ENCODE measurements at regions not wholly inside any gene's neighbourhood (a gene's known extent, or its start where the extent isn't known, plus 50 kb on each side); places are given as distances from the start of the nearest gene placed in this dataset.

DNA sequence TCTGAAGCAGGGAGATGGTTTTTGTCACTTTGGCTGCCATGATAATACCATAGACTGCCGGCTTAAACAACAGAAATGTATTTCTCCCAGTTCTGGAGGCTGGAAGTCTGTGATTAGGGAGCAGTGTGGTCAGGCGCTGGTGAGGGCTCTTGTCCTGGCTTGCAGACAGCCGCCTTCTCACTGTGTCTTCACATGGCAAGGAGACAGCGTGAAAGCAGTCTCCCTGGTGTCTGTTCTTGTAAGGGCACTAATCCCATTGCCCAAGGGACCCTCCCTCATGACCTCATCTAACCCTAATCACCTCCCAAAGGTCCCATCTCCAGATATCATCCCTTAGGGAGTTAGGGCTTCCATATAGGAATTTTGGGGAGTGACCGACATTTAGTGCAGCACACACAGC, 167.0 kb downstream of the ENGASE start:
- no peak for DNase-seq

DNA sequence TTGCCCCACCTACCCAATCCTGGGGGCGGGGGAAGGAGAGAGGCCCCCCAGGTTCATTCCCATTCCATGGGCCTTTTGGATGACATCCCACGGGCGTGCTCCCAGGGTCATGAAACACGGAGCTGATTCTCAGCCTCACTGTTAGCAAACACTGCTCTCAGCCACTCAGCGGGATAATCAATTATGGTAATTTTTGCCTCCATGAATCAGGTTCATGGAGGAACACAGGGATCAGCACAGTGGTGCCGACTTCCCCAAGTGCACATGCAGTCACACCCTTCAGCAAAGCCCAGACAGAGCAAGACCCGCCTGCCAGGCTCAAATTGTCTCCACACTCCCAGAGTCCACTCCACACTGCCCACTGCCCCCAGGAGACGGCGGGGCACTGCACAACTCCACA, 164.6 kb downstream of the ENGASE start:
- DNase-seq, result no peak

DNA sequence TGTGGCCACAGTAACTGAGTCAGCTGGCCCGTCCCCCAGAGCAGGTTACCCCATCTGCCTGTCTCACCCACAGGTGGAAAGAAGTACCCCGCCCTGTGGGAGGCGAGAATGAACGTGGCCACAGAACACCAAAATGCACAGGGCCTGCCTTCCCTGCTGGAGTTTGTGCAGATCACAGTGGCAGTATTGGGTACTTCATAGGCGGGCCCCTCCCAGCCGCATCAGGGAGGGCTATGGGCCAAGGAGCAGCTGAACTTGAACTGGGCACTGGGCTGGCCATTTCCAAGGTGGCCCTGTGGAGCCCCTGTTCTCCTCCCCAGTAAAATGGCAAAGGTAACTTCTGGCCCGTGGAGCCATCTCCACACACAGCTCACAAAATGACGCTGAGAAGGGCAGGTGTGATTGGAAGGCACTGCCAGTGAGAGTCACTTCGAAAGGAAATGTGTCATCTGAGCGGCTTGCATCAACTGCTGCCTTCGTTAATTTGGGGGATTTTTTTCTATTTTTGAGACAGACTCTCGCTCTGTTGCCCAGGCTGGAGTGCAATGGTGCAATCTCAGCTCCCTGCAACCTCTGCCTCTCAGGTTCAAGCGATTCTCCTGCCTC, 162.9 kb downstream of the ENGASE start:
- DNase-seq, result no peak

DNA sequence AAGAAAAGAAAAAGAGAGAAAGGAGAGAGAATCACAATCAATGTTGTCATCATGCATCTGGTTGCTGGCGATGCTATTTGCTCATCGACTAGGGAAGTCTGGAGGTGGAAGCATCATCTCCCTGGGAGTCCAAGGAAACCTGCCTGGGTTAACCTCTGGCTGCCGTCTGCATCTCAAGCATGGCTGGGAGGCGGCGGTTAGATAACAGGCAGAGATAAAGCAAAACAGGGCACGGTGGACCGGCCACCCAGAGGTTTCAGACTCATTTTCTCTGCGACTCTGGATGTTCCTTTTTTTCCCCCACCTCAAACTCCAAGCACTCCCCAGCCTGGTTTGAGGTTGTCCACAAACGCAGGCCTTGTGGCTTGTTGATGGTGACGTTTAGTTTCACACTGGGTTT, 161.2 kb downstream of the ENGASE start:
- no peak for DNase-seq

DNA sequence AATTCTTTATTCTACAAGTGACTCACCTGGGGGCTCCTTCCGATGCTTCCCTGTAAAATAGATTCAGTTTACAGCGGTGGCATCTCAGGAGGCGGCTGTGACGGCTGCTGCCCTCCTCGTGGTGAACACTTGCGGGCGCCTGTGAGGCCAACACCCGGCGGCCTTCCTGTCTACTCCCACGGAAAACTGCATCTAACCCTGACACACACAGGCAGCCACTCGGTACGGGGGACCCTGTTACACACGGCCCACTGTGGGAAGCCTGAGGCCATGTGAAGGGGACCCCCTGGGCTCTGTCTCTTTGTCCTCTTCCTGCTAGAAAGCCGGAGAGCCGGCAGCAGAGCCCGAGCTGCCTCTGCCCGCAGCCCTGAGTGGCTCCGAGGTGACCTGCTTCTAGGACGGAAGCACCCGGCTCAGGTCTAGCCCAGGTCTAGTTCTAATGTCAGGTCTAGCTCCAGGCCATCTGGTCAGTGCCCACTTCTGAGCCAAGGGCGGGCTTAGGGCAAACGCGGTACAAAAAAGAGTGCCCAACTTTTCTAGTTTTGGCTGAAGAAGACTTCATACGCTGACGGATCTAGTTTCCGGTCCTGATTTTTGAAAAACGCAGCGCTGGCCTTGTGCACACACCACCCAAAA, 159.4 kb downstream of the ENGASE start:
- DNase-seq, result no peak

DNA sequence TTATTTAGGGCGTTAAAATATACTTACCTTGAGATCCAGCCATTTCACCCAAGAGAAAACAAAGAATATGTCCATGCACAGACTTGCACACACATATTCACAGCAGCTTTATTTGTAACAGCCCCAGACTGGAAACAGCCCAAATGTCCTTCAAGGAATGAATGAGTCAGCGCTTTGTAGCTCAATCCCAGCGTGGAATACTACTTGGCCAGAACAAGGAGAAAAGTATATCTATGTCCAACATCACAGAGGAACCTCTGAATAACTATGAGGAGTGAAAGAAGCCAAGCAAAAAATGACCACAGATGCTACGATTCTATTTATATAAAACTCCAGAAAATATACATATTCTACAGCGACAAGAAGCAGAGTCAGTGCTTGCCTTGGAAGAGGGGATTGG, 158.3 kb downstream of the ENGASE start:
- DNase-seq, result no peak

DNA sequence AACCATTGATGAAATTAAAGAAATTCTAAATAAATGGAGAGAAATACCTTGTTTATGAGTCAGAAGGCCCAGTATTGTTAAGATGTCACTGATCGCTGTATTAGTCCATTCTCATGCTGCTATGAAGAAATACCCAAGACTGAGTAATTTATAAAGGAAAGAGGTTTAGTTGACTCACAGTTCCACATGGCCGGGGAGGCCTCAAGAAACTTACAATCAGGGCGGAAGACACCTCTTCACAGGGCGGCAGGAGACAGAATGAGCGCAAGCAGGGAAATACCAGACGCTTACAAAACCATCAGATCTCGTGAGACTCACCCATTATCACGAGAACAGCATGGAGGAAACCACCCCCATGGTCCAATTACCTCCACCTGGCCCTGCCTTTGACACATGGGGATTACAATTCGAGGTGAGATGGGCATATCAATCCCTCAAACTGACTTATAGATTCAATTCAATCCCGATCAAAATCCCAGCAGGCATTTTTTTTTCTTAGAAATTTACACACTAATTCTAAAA, 157.2 kb downstream of the ENGASE start:
- no peak for DNase-seq

DNA sequence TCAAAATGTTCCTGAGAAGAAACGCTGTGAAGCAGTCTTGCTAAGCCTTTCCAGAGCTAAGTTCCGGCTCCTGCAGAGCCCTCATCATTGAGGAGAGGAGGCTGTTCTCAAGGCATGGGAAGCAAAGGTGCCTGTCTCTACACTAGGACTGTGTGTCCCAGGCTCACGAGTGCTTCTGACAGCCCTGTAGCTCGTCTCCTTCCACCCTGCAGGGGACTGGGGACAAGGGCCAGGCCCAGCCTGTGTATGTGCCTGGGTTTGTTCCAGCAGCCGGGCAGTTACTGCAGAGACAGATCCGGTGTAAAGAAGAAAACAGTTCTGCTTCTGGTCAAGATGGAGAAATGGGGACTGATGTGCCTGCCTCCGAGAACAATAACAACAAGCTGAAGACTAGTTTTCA, 156.0 kb downstream of the ENGASE start:
- no peak for DNase-seq

DNA sequence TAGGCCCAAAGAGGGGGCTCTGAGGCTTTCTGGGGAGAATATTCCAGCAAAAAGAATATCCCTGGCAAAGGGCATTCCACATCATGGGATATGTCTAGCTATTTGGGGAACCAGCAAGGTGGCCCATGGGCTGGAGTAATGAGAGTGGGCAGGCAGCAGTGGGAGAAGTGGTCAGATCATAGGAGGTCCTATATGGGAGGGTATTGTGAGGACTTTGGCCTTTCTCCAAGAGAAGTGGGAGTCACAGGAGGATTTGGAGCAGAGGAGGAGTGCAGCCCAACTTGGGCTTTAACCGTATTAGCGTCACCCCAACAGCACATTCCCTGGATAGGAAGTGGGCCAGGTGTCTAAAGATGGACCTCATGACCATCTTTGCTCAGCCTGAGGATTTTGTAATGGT, 151.4 kb downstream of the ENGASE start:
- no peak for DNase-seq

DNA sequence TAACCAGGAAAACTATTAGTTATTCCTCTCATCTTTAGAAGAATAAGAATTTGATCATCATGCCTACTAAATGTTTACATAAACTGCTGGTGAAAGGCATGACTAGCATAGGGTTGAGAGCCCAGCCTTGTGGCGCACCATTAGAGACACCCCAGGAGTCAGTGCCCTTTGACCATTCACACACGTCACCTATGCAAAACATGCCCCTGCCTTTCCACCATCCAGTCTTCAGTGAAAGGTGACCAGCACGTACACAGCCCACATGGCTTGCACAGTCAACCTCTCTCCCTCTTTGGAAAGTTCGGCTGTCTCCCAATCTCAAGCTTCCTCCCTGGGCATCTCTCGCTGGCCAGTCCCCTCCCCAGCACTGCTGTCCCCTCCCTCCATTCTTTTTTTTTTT, 150.3 kb downstream of the ENGASE start:
- DNase-seq, result no peak

DNA sequence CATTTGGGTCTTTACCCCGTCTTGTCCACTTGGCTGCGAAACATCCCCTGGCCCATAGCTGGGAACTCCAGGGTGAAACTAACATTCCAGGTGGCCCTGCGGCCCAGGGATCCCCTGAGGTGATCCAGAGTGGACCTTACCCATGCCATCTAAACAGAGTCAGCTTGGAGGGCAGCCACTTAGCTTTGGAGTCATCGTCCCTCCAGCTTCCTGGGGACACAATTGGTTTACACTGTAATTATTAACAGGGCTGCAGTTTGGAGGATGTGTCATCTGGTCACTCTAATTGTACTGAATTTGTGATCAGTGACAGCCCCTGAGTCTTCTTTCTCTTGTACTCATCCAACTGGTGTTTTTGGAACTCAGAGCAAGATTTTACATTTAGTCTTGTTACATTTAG, 149.9 kb downstream of the ENGASE start:
- DNase-seq, result no peak

DNA sequence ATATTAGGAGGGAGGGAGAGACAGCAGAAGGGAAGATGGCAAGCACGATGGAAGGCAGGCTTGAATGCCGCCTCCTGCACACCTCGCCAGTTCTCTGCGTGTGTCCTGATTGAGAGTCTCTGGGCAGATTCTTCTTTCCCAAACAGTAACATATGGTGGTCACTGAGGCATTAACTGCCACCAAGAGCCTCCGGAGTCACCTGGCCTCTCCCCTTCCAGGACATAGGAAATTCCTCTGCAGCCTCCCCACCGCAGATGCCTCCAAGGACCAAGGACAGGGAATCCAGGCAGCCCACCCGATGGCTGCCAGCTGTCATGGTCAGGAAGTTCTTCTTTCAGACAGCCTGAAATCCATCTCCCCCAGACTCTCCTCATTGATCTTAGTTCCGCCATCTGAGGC, 149.3 kb downstream of the ENGASE start:
- DNase-seq, result no peak

DNA sequence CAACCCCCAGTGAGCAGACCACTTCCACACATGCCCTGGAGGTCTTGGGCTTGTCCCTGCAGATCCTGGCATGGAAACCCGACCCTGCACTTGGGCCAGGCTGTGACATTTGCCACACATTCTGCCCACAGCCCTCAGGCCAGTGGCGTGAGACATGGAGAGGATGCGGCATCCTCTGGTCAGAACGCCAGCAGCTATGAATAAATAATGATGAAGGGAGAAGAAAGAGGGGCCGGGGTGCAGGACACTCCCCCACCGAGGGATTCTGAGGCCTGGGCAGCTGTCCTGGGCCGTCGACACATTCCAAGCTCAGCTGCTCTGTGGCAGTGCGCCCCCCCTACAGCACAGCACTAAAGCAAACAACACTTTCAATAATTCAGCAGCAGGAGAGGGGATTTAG, 148.8 kb downstream of the ENGASE start:
- no peak for DNase-seq

DNA sequence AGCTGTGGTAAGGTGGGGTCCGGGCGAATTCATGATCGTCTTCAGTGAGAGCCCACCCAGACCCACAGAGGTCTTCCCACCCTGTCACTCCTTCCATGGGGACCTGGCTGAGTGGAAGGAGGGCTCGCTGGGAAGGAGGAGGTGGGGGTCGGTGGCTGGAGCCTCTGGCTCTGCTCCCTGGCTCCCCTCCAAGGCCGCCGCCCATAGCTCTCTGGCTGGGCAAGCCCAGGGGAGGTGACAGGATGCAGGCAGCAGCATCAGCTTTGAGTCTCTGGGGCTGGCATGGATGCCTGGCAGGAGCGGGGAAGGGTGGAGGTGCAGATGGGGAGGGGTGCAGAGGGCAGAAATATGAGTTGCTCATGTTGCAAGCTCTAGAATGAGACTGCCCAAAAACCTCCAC, 147.0 kb downstream of the ENGASE start:
- no peak for DNase-seq

DNA sequence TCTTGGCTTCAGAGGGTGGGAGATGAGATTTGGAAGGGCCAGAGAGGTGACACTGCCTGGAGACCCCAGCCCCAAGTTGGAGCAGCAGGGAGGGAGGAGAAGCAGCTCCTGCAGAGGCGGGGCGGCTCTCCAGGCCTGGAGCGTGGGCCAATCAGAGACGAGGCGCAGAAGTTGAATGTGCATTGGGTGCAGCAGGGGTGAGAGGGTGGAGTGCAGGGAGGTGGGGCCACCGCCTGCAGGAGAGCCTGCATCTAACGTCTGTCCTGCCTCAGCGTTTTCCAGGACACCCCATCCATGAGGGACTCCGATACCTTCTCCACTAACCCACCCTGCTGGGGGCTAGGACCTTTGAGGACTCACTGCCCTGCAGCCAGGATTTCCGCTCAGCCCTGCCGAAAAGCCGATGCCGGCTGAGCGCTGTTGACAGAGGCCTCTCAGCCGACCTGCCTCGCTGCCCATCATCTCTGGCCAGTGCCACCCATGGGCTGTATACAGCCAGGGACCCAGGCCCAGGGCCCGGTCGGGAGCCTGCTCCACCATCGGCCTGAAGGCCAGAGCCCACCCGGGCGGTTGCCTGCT, 146.2 kb downstream of the ENGASE start:
- DNase-seq, result no peak

DNA sequence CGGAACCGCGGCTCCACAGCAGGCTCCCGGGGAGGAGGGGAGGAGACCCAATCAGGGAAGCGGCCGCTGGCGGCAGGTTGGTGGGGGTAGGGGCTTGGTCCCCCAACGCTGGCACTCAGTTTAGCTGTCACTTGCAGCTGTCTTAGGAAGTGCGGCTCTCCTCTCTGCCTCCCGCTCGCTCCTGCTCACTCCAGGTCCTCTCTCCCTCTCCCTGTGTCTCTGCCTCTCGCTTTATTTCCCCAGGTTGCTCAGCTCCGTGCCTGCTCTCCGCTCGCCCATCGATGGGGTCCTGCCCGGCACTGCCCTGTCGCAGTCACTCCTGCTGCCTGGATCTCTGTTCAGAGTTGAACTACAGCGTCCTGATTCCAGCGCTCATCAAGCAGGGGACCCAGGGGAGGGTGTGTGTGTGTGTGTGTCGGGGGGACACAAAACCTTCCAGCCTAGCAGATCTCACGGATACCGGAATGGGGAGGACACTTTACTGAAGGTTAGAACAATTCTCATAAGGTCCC, 145.6 kb downstream of the ENGASE start:
- no peak for DNase-seq

DNA sequence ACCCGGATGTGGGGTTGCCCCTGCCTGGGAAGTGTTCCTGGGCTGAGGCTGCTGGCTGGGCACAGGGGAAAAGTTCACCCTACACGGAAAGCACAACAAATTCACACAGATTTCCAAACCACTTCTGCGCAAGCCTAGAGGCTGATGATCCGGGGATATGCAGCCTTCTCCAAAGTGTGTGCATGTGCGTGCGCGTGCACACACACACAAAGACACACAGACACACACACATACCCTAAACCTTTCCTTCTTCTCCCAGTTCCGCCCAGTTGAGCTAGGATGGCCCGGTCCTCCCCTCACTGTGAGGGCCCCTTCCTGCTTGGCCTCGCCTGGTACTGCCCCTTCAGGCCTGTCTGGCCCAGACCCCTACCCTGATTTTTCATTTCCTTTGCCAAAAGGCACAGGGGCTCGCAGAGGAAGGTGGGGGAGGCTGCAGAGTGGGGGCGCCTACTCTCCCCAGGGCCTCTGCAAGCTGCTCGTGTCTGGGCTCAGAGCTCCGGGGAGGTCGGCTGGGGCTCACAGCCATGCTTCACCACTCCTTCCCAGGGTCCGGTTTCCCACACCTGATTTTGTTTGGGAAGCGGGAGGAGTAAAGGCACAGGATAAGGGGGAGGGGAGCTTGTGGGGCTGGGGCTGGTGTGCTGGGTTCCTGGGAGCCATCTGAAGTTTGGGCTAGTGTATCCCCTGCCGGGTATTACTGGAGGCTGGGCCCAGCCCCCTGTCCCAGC, 144.7 kb downstream of the ENGASE start:
- no peak for DNase-seq

DNA sequence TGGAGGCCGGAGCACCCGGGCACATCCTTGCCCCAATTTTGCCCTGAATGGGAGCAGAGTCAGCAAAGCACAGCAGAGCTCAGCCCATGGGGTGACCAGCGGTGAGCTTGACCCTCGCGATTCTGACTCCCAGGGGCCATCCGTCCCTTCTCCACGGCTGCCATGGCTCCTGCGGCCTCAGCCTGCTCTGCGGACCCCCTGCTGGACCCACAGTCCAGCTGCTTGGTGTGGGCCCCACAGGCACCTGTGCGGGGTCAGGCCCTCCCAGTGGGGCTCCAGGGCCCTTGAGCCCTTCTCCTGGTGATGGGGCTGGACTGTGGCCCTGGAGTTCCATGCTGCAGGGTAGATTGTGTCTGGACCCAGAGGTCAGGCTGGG, 144.2 kb downstream of the ENGASE start:
- DNase-seq, result no peak

DNA sequence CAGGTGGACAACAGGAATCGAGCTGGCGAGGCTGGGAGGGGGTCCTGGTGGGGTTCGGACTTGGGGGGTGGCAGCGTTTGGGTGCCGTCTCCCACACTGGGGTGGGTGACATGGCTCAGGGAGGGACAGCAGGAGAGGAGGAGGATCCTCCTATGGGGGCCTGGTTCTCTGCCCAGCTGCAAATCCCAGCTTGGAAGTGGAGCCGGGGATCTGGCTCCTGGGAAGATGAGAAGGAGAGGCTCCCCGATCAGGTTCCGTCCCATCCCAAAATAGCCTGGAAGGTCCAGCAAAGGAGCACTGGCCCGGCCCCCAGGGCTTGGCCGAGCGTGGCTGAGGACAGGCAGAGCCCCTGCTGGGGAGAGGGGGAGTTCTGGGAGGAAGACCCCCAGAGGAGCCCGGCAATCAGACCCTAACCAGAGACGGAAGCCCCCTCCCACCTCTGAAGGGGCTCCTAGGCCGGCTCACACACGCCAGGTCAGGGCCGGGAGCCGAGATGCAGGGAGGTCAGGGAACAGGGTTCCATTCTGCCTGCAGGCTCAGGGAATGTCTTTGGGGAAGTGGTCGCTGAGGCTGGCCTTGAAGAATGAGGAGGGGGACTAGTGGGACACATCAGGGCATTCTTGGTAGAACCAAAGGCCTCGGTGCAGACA, 143.7 kb downstream of the ENGASE start:
- no peak for DNase-seq

DNA sequence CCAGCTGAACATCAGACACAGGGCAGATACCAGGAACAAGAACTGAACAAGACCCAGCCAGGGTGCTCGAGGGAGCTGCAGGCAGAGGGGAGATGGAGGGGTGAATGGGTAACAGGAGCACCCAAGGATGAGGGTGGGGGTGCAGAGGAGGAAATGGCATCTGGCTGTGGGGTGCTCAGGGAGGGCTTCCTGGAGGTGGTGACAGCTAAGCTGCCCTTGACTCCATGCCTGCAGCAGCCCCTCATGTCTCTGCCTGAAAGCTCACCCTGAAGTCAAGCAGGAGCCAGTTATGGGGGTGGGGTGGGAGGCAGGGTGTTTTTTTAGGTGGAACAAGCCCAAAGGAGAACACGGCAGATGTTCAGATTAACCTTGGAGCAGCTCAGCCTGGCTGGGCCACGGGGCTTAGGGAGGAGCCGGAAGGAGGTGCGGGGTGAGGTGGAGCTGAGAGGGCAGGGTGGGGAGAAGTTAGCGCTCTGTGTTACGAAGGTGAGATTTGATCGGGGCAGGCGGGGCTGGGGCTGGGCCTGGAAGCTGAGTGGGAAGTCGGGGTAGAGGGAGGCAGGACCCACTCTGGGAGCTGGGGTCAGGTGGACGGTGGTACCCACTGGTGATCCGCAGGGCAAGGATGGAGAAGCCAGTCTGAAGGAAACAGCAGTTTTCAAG, 143.0 kb downstream of the ENGASE start:
- no peak for DNase-seq

DNA sequence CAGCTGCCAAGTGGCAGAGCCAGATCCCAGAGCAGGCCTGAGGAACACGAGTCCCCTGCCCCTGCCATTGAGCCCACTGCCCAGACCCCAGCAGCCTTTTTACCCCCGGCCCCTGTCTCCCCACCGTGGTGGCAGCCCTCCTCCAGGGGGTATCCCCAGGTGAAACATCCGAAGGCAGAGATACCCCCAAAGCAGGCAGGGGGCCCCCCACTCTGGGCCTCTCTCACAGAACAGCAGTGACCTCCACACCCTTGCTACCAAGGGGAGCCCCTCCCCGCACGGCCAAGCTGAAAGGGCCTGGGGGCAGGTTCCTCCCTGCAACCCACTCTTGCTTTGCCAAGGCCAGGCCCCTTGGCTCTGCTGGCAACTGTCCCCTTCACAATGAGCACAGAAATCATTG, 142.2 kb downstream of the ENGASE start:
- DNase-seq, result no peak

DNA sequence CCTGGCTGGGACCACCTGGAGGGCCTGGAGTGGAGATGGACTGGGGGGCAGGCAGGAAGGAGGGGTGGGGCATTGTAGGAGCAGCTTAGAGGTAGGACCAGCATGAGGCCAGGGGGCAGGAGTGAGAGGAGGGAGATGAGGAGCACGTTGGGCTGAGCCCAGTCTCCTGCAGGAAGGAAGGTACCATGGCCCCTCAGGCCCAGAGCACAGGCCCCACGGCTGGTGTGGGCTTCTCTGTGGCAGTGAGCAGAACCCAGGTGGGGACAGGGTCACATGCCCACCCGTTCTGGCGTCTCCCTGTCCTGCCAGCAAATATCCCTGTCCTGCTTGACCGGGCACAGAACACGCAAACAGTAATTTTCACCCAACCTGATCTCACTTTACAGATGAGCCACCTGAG, 141.8 kb downstream of the ENGASE start:
- no peak for DNase-seq

DNA sequence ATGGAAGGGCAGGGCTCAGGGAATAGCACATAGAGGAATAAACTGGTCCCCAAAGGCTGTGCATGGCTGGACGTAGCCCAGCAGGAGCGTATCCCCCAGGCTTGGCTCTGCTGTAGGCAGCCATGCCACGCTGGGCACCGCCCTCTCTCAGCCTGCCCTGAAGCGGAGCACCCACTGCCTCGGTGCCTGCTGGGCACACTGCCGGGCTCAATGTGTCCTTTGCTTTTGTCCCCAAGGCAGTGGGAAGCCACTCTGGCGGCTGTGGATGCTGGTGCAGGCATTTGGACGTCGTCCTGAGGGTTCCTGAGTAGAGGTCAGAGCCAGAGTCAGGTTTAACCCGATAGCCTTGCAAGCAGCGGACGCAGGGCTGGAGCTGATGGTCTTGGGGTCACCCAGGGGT, 141.0 kb downstream of the ENGASE start:
- DNase-seq, result no peak
